Kidney (tissue), 13 donors: ENCODE measurements at regions not wholly inside any gene's neighbourhood (a gene's known extent, or its start where the extent isn't known, plus 50 kb on each side); places are given as distances from the start of the nearest gene placed in this dataset.

Experiments used
- DNase-seq, 5 donors: peaks; one replicate each; pipeline ENCODE4 v3.0.0-alpha.2; 2013 to 2020
- FAIRE-seq: peaks from 2 replicates; lab custom pipeline; 2012; peaks lifted over from hg19 to GRCh38; lab: Jason Lieb, UNC
- H3K27ac ChIP-seq, 2 donors: one replicate each; pipeline ENCODE4 v1.7.0; 2013; ENCODE audit warnings: low read depth in 2 of 2, low read length in 2 of 2, inconsistent platforms in 1 of 2
- H3K27me3 ChIP-seq: one replicate; pipeline ENCODE4 v1.7.1; 2013; ENCODE audit warnings: low read length, inconsistent platforms; ENCODE audit not compliant: control insufficient read depth, insufficient read depth
- H3K36me3 ChIP-seq, 3 donors: one replicate each; pipeline versions ENCODE4 v1.7.0 to v1.7.1; 2013; ENCODE audit warnings: low read length in 3 of 3, control low read depth in 1 of 3, inconsistent platforms in 1 of 3; ENCODE audit not compliant: insufficient read depth in 3 of 3, control insufficient read depth in 2 of 3
- H3K4me1 ChIP-seq, 3 donors: one replicate each; pipeline versions ENCODE4 v1.7.0 to v1.7.1; 2013; ENCODE audit warnings: low read length in 3 of 3, inconsistent platforms in 1 of 3, low read depth in 1 of 3; ENCODE audit not compliant: control insufficient read depth in 2 of 3, insufficient read depth in 2 of 3
- H3K4me3 ChIP-seq, 3 donors: one replicate each; pipeline versions ENCODE4 v1.7.0 to v1.8.1; 2013; ENCODE audit warnings: low read length in 3 of 3, control low read depth in 1 of 3, inconsistent platforms in 1 of 3
- H3K9ac ChIP-seq, 3 donors: one replicate each; pipeline versions ENCODE4 v1.7.0 to v1.7.1; 2013; ENCODE audit warnings: low read length in 3 of 3, control low read depth in 1 of 3, inconsistent platforms in 1 of 3
- H3K9me3 ChIP-seq, 3 donors: one replicate each; pipeline versions ENCODE4 v1.7.0 to v1.7.1; 2013; ENCODE audit warnings: low read length in 3 of 3, control low read depth in 1 of 3, inconsistent platforms in 1 of 3; ENCODE audit not compliant: control insufficient read depth in 2 of 3, insufficient read depth in 1 of 3
- CTCF ChIP-seq: IDR thresholded peaks from 3 replicates; pipeline ENCODE4 v1.5.1; 2012; ENCODE audit warnings: mild to moderate bottlenecking, moderate library complexity, borderline replicate concordance; ENCODE audit not compliant: insufficient read depth; ENCODE audit errors: extremely low read depth
- intact Hi-C: fragments of 100-400 bp; cut with DNase I; formaldehyde crosslinking; loops from one replicate; pipeline ENCODE4 v1.11.1; 2022
- donor health status: control.
- donor health status: control.
- donor health status: control.
- donor health status: control.
- donor health status: control.
- donor health status: DM: yes; HTN: yes; CAD: no.
- donor health status: Normal renal cell carcinoma (clear cell type).

DNA sequence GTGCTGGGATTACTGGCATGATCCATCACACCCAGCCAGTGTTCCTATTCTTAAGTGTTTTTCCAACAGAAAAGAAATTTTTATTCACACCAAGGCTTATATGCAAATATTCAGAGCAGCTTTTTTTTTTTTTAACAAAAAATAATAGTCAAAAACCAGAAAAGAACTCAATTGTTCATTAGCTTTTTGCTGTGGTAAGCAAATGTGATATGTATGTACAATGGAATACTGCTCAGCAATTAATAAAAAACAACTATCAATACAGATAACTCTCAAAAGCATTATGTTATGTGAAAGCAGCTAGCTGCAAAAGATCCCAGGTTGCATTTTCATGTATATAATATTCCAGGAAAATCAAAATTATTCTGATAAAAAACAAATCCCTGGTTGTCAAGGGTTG lies 132.3 kb downstream of the SLIT2 start:
- H3K4me3 ChIP-seq, result no peak overlapping the region

DNA sequence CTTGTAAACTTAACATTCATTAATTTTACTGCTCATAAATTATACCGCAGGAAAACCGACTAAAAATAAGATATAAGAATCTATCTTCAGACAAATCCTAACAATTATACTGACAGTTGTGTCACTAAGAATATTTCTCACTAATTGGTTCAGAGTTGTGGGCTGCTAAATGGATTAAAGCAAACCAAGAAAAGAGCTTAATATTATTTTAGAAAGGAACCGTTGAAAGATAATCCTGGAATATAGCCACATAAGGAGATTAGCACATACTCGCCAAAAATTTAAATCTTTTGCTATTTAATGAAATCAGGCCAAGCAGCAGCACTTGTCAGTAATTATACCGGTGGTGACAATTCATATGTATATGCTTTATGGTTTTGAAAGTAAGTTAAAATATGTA lies 132.8 kb downstream of the SLIT2 start:
- no peak for FAIRE-seq
- Histone ChIP-seq H3K4me1 (peaks cover 0 to 2% (median 0%) of the 10 kb centered on the region in 3 donors), H3K9ac (no peak overlapping the region), H3K36me3 (no peaks in the 10 kb centered on the region), H3K4me3 (no peak overlapping the region), H3K27me3 (no peaks in the 10 kb centered on the region), H3K27ac (no peak overlapping the region), H3K9me3 (no peaks in the 10 kb centered on the region)
- no peak for DNase-seq
- intact Hi-C loops, result no loop called here
- TF ChIP-seq CTCF, result no peak

More for the DNA sequence above, 132.3 kb downstream of the SLIT2 start:
- Histone ChIP-seq H3K4me1 (peaks cover 0 to 2% (median 0%) of the 10 kb centered on the region in 3 donors), H3K27me3 (no peaks in the 10 kb centered on the region), H3K9me3 (no peaks in the 10 kb centered on the region), H3K27ac (no peak overlapping the region), H3K36me3 (no peaks in the 10 kb centered on the region), H3K9ac (no peak overlapping the region)
- intact Hi-C loops, result no loop called here
- TF ChIP-seq CTCF, result no peak
- FAIRE-seq (no peak), DNase-seq (no peak)

- no peak overlapping the region for H3K9ac ChIP-seq
- no peaks in the 10 kb centered on the region for H3K27me3 ChIP-seq
- no peaks in the 10 kb centered on the region for H3K9me3 ChIP-seq
- FAIRE-seq, result no peak
- intact Hi-C loops, result no loop called here
- no peak overlapping the region for H3K4me3 ChIP-seq
- no peak for DNase-seq
- H3K36me3 ChIP-seq, result no peaks in the 10 kb centered on the region
- no peak for TF ChIP-seq CTCF
- no peak overlapping the region for H3K27ac ChIP-seq
- peaks cover 0 to 2% (median 0%) of the 10 kb centered on the region in 3 donors for H3K4me1 ChIP-seq
Observed at GRCh38 chr4:20386001-20386740, 134.5 kb downstream of the SLIT2 start.

- DNase-seq (peak in 4 of 5 donors; percentile 30 to 64 (median 45)), FAIRE-seq (no peak)
- no peaks in the 10 kb centered on the region for H3K9me3 ChIP-seq
- H3K4me1 ChIP-seq, result peaks cover 0 to 2% (median 0%) of the 10 kb centered on the region in 3 donors
- H3K9ac ChIP-seq, result no peak overlapping the region
- no peak overlapping the region for H3K4me3 ChIP-seq
- intact Hi-C loops, result no loop called here
- no peak for TF ChIP-seq CTCF
- no peaks in the 10 kb centered on the region for H3K27me3 ChIP-seq
- H3K36me3 ChIP-seq, result no peaks in the 10 kb centered on the region
- no peak overlapping the region for H3K27ac ChIP-seq
Observed at GRCh38 chr4:20386906-20387305, 135.2 kb downstream of the SLIT2 start.
